Left ventricle myocardium inferior (tissue), 1 donor: ENCODE measurements at regions not wholly inside any gene's neighbourhood (a gene's known extent, or its start where the extent isn't known, plus 50 kb on each side); places are given as distances from the start of the nearest gene placed in this dataset.

ENCODE experiments used
- DNase-seq: peaks from one replicate; pipeline ENCODE4 v3.0.0-alpha.2; 2020
- H3K27ac ChIP-seq: fragments of 200-600 bp; replicated peaks from 2 replicates; pipeline ENCODE4 v1.8.0; 2021
- H3K27me3 ChIP-seq: fragments of 200-600 bp; 2 replicates; pipeline ENCODE4 v1.8.0; 2021; ENCODE audit warnings: low read depth
- H3K36me3 ChIP-seq: fragments of 200-600 bp; 2 replicates; pipeline ENCODE4 v1.8.0; 2021
- H3K4me1 ChIP-seq: fragments of 200-600 bp; 2 replicates; pipeline ENCODE4 v1.8.0; 2021
- H3K4me3 ChIP-seq: fragments of 200-600 bp; 2 replicates; pipeline ENCODE4 v1.8.0; 2021; ENCODE audit warnings: mild to moderate bottlenecking, moderate library complexity
- H3K9me3 ChIP-seq: fragments of 200-600 bp; replicated peaks from 2 replicates; pipeline ENCODE4 v1.8.0; 2021
- CTCF ChIP-seq: fragments of 200-600 bp; IDR thresholded peaks from 2 replicates; pipeline ENCODE4 v1.8.0; 2021; ENCODE audit warnings: antibody characterized with exemption, mild to moderate bottlenecking, borderline replicate concordance
- intact Hi-C: fragments of 100-400 bp; cut with micrococcal nuclease; formaldehyde crosslinking; loops from one replicate; pipeline ENCODE4 v1.11.0; 2022
- donor health status: DM: no; HTN: yes; CAD: no; lungs with severe emphysema.

DNA sequence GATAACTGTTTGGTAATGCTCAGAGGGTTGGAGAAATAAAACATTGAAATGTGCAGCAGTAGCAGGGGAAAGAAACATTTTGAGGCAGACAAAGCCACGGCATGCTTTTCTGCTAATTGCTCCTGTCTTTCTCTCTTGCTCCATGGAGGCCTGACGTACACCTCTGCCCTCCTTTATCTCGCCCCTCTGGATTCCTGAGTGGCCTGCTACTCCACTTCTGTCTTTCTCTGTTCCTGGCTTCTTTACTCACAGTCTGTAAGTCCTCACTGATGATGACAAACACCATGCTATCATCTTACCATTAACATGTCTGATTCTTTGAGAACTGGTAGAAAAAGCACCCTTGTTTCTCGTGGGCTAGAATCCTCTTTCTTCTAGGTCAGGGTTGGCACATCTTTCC is 392.9 kb downstream of the MEIS1 start:
- no peak for TF ChIP-seq CTCF
- intact Hi-C loops = no loop called here
- no peak overlapping the region for H3K27ac ChIP-seq
- H3K4me3 ChIP-seq = no peak overlapping the region
- DNase-seq = no peak
- no peaks in the 10 kb centered on the region for H3K36me3 ChIP-seq
- H3K9me3 ChIP-seq = no peaks in the 10 kb centered on the region
- H3K4me1 ChIP-seq = no peaks in the 10 kb centered on the region
- H3K27me3 ChIP-seq = peaks cover 5% of the 10 kb centered on the region

GRCh38 chr2:66828876-66829275 is 394.0 kb downstream of the MEIS1 start:
- TF ChIP-seq CTCF = no peak
- intact Hi-C loops = no loop called here
- Histone ChIP-seq H3K27ac (no peak overlapping the region), H3K4me1 (no peaks in the 10 kb centered on the region), H3K4me3 (no peak overlapping the region), H3K9me3 (no peaks in the 10 kb centered on the region), H3K27me3 (peaks cover 9% of the 10 kb centered on the region), H3K36me3 (no peaks in the 10 kb centered on the region)
- DNase-seq = no peak

- no peaks in the 10 kb centered on the region for H3K9me3 ChIP-seq
- no peaks in the 10 kb centered on the region for H3K36me3 ChIP-seq
- no peak overlapping the region for H3K27ac ChIP-seq
- no peak overlapping the region for H3K4me3 ChIP-seq
- no peak for TF ChIP-seq CTCF
- no peaks in the 10 kb centered on the region for H3K4me1 ChIP-seq
- intact Hi-C loops = no loop called here
- DNase-seq = no peak
- H3K27me3 ChIP-seq = peaks cover 17% of the 10 kb centered on the region
These were observed 396.0 kb downstream of the MEIS1 start for GRCh38 chr2:66830881-66831280.

- intact Hi-C loops = no loop called here
- Histone ChIP-seq H3K27me3 (peaks cover 24% of the 10 kb centered on the region), H3K27ac (no peak overlapping the region), H3K36me3 (no peaks in the 10 kb centered on the region), H3K4me1 (no peaks in the 10 kb centered on the region), H3K9me3 (no peaks in the 10 kb centered on the region), H3K4me3 (no peak overlapping the region)
- no peak for TF ChIP-seq CTCF
- DNase-seq = no peak
These were observed 397.9 kb downstream of the MEIS1 start for GRCh38 chr2:66832646-66833435.

- H3K9me3 ChIP-seq = no peaks in the 10 kb centered on the region
- H3K36me3 ChIP-seq = no peaks in the 10 kb centered on the region
- DNase-seq = no peak
- no peak for TF ChIP-seq CTCF
- H3K27me3 ChIP-seq = peaks cover 24% of the 10 kb centered on the region
- no peak overlapping the region for H3K27ac ChIP-seq
- intact Hi-C loops = no loop called here
- H3K4me3 ChIP-seq = no peak overlapping the region
- no peaks in the 10 kb centered on the region for H3K4me1 ChIP-seq
These were observed 399.9 kb downstream of the MEIS1 start for GRCh38 chr2:66834859-66835258.
